ENCODE measurements at regions not wholly inside any gene's neighbourhood (a gene's known extent, or its start where the extent isn't known, plus 50 kb on each side); places are given as distances from the start of the nearest gene placed in this dataset.

- TF ChIP-seq EP300 (IDR thresholded peaks at IDR 0.05): no peak
- no peak for TF ChIP-seq POLR2A (IDR thresholded peaks at IDR 0.05)
Measured at GRCh38 chr22:44409211-44409973, 88.6 kb downstream of the RTL6 start.

Measured in gastroesophageal sphincter (tissue), 2 donors.